Osteoblast (primary cell): ENCODE measurements at regions not wholly inside any gene's neighbourhood (a gene's known extent, or its start where the extent isn't known, plus 50 kb on each side); places are given as distances from the start of the nearest gene placed in this dataset.

Experiments
- DNase-seq: peaks from one replicate; pipeline ENCODE4 v3.0.0; 2011; ENCODE audit warnings: low spot score, mixed read lengths; ENCODE audit not compliant: insufficient read length; ENCODE audit errors: missing footprints
- H2AFZ ChIP-seq: 2 replicates; pipeline ENCODE4 v1.6.0; 2011; ENCODE audit warnings: mild to moderate bottlenecking, low read length
- H3K27ac ChIP-seq: 2 replicates; pipeline ENCODE4 v1.5.1; 2011; ENCODE audit warnings: mild to moderate bottlenecking, low read depth, low read length, moderate library complexity
- H3K27me3 ChIP-seq: 2 replicates; pipeline ENCODE4 v1.6.0; 2012; ENCODE audit warnings: mild to moderate bottlenecking, control low read depth, inconsistent platforms, low read length, moderate library complexity; ENCODE audit not compliant: insufficient read depth
- H3K36me3 ChIP-seq: 2 replicates; pipeline ENCODE4 v1.5.1; 2011; ENCODE audit warnings: mild to moderate bottlenecking, low read length, control low read depth, moderate library complexity; ENCODE audit not compliant: insufficient read depth
- H3K4me1 ChIP-seq: 2 replicates; pipeline ENCODE4 v1.5.1; 2011; ENCODE audit warnings: mild to moderate bottlenecking, low read length, control low read depth, moderate library complexity; ENCODE audit not compliant: insufficient read depth
- H3K4me2 ChIP-seq: 2 replicates; pipeline ENCODE4 v1.6.0; 2011; ENCODE audit warnings: mild to moderate bottlenecking, low read length; ENCODE audit not compliant: insufficient read depth
- H3K4me3 ChIP-seq: fragments of 200-600 bp; sonication (generic); 3 replicates; pipeline ENCODE4 v1.5.1; 2012; ENCODE audit warnings: mild to moderate bottlenecking, low read length, inconsistent platforms; ENCODE audit not compliant: insufficient read depth
- H3K79me2 ChIP-seq: 2 replicates; pipeline ENCODE4 v1.6.0; 2012; ENCODE audit warnings: mild to moderate bottlenecking, low read length, control low read depth, inconsistent platforms; ENCODE audit not compliant: insufficient read depth
- H3K9me3 ChIP-seq: 2 replicates; pipeline ENCODE4 v1.5.1; 2011; ENCODE audit warnings: low read depth, low read length, control low read depth
- H4K20me1 ChIP-seq: 2 replicates; pipeline ENCODE4 v1.6.0; 2012; ENCODE audit warnings: mild to moderate bottlenecking, low read length, control low read depth; ENCODE audit not compliant: insufficient read depth
- TF ChIP-seq, protein P1 (sequence below): IDR thresholded peaks from 2 replicates; pipeline ENCODE4 v1.5.1; 2011; ENCODE audit warnings: mild to moderate bottlenecking, low read depth, low read length, moderate library complexity; ENCODE audit errors: extremely low read depth

DNA sequence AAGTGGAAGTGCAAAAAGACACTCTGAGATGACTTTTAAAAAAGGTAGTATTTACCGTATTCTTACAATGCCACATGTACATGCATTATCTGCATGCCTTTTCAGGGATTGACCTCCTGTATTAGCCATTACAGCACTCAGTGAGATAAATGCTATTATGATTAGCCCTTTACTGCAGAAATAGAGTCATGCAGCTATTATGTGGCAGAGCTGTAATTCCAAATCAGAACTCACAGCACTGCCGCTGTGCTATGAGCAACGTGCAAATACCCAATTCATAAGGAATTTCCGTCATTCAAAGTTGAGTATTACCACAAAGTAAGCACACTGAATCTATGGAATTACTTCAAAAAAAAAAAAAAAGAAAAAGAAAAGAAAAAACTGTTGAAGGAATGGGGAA, 92.1 kb upstream of the SMAD1 start:
- Histone ChIP-seq H3K79me2 (no peaks in the 10 kb centered on the region), H3K4me3 (no peak overlapping the region), H3K27me3 (no peaks in the 10 kb centered on the region), H4K20me1 (no peaks in the 10 kb centered on the region), H3K9me3 (no peaks in the 10 kb centered on the region), H3K4me1 (no peaks in the 10 kb centered on the region), H3K27ac (no peak overlapping the region), H2AFZ (no peak overlapping the region), H3K36me3 (no peaks in the 10 kb centered on the region), H3K4me2 (no peak overlapping the region)
- no peak for DNase-seq
- TF ChIP-seq, protein P1, sequence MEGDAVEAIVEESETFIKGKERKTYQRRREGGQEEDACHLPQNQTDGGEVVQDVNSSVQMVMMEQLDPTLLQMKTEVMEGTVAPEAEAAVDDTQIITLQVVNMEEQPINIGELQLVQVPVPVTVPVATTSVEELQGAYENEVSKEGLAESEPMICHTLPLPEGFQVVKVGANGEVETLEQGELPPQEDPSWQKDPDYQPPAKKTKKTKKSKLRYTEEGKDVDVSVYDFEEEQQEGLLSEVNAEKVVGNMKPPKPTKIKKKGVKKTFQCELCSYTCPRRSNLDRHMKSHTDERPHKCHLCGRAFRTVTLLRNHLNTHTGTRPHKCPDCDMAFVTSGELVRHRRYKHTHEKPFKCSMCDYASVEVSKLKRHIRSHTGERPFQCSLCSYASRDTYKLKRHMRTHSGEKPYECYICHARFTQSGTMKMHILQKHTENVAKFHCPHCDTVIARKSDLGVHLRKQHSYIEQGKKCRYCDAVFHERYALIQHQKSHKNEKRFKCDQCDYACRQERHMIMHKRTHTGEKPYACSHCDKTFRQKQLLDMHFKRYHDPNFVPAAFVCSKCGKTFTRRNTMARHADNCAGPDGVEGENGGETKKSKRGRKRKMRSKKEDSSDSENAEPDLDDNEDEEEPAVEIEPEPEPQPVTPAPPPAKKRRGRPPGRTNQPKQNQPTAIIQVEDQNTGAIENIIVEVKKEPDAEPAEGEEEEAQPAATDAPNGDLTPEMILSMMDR, result no peak

GRCh38 chr4:145388043-145388442, 93.6 kb upstream of the SMAD1 start:
- Histone ChIP-seq H3K4me3 (no peak overlapping the region), H2AFZ (no peak overlapping the region), H3K9me3 (no peaks in the 10 kb centered on the region), H4K20me1 (no peaks in the 10 kb centered on the region), H3K4me1 (no peaks in the 10 kb centered on the region), H3K36me3 (no peaks in the 10 kb centered on the region), H3K27me3 (no peaks in the 10 kb centered on the region), H3K27ac (no peak overlapping the region), H3K79me2 (no peaks in the 10 kb centered on the region), H3K4me2 (no peak overlapping the region)
- TF ChIP-seq, protein P1, result no peak
- no peak for DNase-seq

DNA sequence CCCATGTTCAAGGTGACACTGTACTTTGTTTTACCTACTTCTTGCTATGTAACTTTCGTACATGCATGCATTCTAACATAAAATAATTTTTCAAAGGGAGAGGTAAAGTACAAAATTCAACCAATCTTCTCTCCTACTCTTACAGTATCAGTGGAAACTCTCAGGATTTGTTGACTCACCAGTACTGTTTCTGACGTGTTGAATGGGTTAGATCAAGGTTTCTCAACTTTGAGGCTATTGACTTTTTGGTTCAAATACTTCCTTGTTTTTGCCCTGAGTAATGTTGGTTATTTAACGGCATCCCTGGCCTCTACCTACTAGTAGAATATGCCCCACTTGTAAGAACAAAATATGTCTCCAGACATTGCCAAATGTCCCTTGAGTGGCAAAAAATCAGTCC, 94.6 kb upstream of the SMAD1 start:
- Histone ChIP-seq H3K4me2 (no peak overlapping the region), H3K4me3 (no peak overlapping the region), H3K4me1 (no peaks in the 10 kb centered on the region), H3K36me3 (no peaks in the 10 kb centered on the region), H3K27me3 (no peaks in the 10 kb centered on the region), H2AFZ (no peak overlapping the region), H3K79me2 (no peaks in the 10 kb centered on the region), H3K9me3 (no peaks in the 10 kb centered on the region), H4K20me1 (no peaks in the 10 kb centered on the region), H3K27ac (no peak overlapping the region)
- DNase-seq, result no peak
- TF ChIP-seq, protein P1, result no peak

DNA sequence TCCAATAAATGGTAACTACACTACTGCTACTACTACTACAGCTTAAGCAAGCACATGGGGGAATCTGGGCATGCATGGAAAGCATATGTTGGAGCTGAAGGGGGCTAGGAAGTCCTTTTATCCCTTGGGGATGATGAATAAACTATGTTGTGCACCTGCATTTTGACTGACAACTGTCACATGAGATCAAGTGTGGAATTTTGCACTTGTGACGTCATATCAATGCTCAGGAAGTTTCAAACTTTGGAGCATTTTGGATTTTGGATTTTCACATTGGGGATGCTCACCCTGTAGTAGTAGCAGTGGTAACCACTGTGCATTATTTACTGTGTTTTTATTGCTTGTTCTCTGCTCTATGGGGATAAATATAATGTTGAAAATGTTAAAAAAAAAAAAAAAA, 100.5 kb upstream of the SMAD1 start:
- no peak overlapping the region for H3K4me2 ChIP-seq

More for the DNA sequence above, 100.5 kb upstream of the SMAD1 start:
- no peak for DNase-seq
- TF ChIP-seq, protein P1, result no peak
- H3K27me3 ChIP-seq, result no peaks in the 10 kb centered on the region
- no peak overlapping the region for H3K27ac ChIP-seq
- H3K79me2 ChIP-seq, result no peaks in the 10 kb centered on the region
- H3K4me3 ChIP-seq, result no peak overlapping the region
- H4K20me1 ChIP-seq, result no peaks in the 10 kb centered on the region
- H3K9me3 ChIP-seq, result no peaks in the 10 kb centered on the region
- no peak overlapping the region for H2AFZ ChIP-seq
- H3K4me1 ChIP-seq, result no peaks in the 10 kb centered on the region
- H3K36me3 ChIP-seq, result no peaks in the 10 kb centered on the region
